ENCODE measurements at regions not wholly inside any gene's neighbourhood (a gene's known extent, or its start where the extent isn't known, plus 50 kb on each side); places are given as distances from the start of the nearest gene placed in this dataset.

- Histone ChIP-seq H3K9me3 (ENCODE audit: control insufficient read depth in 4 of 4, low read length in 3 of 4) (no peaks in the 10 kb centered on the region), H3K36me3 (ENCODE audit: control insufficient read depth in 4 of 4, insufficient read depth in 3 of 4, low read depth in 1 of 4, low read length in 3 of 4) (no peaks in the 10 kb centered on the region), H3K4me1 (ENCODE audit: control insufficient read depth in 4 of 4, insufficient read depth in 4 of 4, low read length in 3 of 4) (no peaks in the 10 kb centered on the region), H3K27ac (ENCODE audit: low read depth in 1 of 2, low read length in 2 of 2) (no peak overlapping the region), H3K27me3 (ENCODE audit: control insufficient read depth in 4 of 4, insufficient read depth in 4 of 4, low read length in 3 of 4) (peaks cover 0 to 4% (median 0%) of the 10 kb centered on the region in 4 donors), H3K9ac (ENCODE audit: low read depth in 1 of 2, low read length in 2 of 2) (no peak overlapping the region), H3K4me3 (ENCODE audit: low read depth in 1 of 3, low read length in 3 of 3) (no peak overlapping the region)
- TF ChIP-seq FOXA1 (IDR thresholded peaks at IDR 0.05) (no peak), TAF1 (conservative IDR thresholded peaks at IDR 0.05) (no peak), EGR1 (IDR thresholded peaks at IDR 0.05; ENCODE audit: low read depth in 2 of 2) (no peak), GABPA (IDR thresholded peaks at IDR 0.05 in 1 of 2, conservative IDR thresholded peaks at IDR 0.05 in 1 of 2) (no peak), JUND (IDR thresholded peaks at IDR 0.05) (no peak), REST (IDR thresholded peaks at IDR 0.05) (no peak)
- 81% methylated on average over 1 of the region's 1 CpG for WGBS
- no peak for DNase-seq (ENCODE audit: low spot score)
Observed at GRCh38 chr9:107710546-107710945, 221.0 kb upstream of the KLF4 start.

GRCh38 chr9:107708791-107709190 lies 219.2 kb upstream of the KLF4 start:
- 83% methylated on average over 2 of the region's 2 CpGs for WGBS
- no peak overlapping the region for H3K4me3 ChIP-seq (ENCODE audit: low read depth in 1 of 3, low read length in 3 of 3)

More at GRCh38 chr9:107708791-107709190, 219.2 kb upstream of the KLF4 start:
- Histone ChIP-seq H3K9me3 (ENCODE audit: control insufficient read depth in 4 of 4, low read length in 3 of 4) (no peaks in the 10 kb centered on the region), H3K36me3 (ENCODE audit: control insufficient read depth in 4 of 4, insufficient read depth in 3 of 4, low read depth in 1 of 4, low read length in 3 of 4) (no peaks in the 10 kb centered on the region), H3K9ac (ENCODE audit: low read depth in 1 of 2, low read length in 2 of 2) (no peak overlapping the region), H3K4me1 (ENCODE audit: control insufficient read depth in 4 of 4, insufficient read depth in 4 of 4, low read length in 3 of 4) (no peaks in the 10 kb centered on the region), H3K27ac (ENCODE audit: low read depth in 1 of 2, low read length in 2 of 2) (no peak overlapping the region), H3K27me3 (ENCODE audit: control insufficient read depth in 4 of 4, insufficient read depth in 4 of 4, low read length in 3 of 4) (peaks cover 0 to 4% (median 0%) of the 10 kb centered on the region in 4 donors)
- TF ChIP-seq REST (IDR thresholded peaks at IDR 0.05), result no peak
- no peak for TF ChIP-seq JUND (IDR thresholded peaks at IDR 0.05)
- no peak for TF ChIP-seq GABPA (IDR thresholded peaks at IDR 0.05 in 1 of 2, conservative IDR thresholded peaks at IDR 0.05 in 1 of 2)
- TF ChIP-seq YY1 (IDR thresholded peaks at IDR 0.05), result no peak
- no peak for TF ChIP-seq ATF3 (IDR thresholded peaks at IDR 0.05)
- TF ChIP-seq, protein P1, sequence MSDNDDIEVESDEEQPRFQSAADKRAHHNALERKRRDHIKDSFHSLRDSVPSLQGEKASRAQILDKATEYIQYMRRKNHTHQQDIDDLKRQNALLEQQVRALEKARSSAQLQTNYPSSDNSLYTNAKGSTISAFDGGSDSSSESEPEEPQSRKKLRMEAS (IDR thresholded peaks at IDR 0.05), result no peak
- no peak for TF ChIP-seq TAF1 (conservative IDR thresholded peaks at IDR 0.05)
- no peak for TF ChIP-seq FOXA2 (IDR thresholded peaks at IDR 0.05)
- TF ChIP-seq, protein P2, sequence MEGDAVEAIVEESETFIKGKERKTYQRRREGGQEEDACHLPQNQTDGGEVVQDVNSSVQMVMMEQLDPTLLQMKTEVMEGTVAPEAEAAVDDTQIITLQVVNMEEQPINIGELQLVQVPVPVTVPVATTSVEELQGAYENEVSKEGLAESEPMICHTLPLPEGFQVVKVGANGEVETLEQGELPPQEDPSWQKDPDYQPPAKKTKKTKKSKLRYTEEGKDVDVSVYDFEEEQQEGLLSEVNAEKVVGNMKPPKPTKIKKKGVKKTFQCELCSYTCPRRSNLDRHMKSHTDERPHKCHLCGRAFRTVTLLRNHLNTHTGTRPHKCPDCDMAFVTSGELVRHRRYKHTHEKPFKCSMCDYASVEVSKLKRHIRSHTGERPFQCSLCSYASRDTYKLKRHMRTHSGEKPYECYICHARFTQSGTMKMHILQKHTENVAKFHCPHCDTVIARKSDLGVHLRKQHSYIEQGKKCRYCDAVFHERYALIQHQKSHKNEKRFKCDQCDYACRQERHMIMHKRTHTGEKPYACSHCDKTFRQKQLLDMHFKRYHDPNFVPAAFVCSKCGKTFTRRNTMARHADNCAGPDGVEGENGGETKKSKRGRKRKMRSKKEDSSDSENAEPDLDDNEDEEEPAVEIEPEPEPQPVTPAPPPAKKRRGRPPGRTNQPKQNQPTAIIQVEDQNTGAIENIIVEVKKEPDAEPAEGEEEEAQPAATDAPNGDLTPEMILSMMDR (IDR thresholded peaks at IDR 0.05; ENCODE audit: low read depth, low read length, missing input control), result no peak
- TF ChIP-seq HNF4A (conservative IDR thresholded peaks at IDR 0.05), result no peak
- no peak for TF ChIP-seq SP1 (IDR thresholded peaks at IDR 0.05)
- TF ChIP-seq RAD21 (IDR thresholded peaks at IDR 0.05), result no peak
- TF ChIP-seq, protein P3, sequence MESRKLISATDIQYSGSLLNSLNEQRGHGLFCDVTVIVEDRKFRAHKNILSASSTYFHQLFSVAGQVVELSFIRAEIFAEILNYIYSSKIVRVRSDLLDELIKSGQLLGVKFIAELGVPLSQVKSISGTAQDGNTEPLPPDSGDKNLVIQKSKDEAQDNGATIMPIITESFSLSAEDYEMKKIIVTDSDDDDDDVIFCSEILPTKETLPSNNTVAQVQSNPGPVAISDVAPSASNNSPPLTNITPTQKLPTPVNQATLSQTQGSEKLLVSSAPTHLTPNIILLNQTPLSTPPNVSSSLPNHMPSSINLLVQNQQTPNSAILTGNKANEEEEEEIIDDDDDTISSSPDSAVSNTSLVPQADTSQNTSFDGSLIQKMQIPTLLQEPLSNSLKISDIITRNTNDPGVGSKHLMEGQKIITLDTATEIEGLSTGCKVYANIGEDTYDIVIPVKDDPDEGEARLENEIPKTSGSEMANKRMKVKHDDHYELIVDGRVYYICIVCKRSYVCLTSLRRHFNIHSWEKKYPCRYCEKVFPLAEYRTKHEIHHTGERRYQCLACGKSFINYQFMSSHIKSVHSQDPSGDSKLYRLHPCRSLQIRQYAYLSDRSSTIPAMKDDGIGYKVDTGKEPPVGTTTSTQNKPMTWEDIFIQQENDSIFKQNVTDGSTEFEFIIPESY (IDR thresholded peaks at IDR 0.05), result no peak
- TF ChIP-seq RXRA (IDR thresholded peaks at IDR 0.05), result no peak
- TF ChIP-seq HNF4G (IDR thresholded peaks at IDR 0.05), result no peak
- no peak for TF ChIP-seq FOXA1 (IDR thresholded peaks at IDR 0.05)
- no peak for DNase-seq (ENCODE audit: low spot score)
